NCI-H748 (cell line): ENCODE measurements at regions not wholly inside any gene's neighbourhood (a gene's known extent, or its start where the extent isn't known, plus 50 kb on each side); places are given as distances from the start of the nearest gene placed in this dataset.

Experiments
- DNase-seq: peaks from one replicate; lab custom pipeline; 2025; ENCODE audit not compliant: unreplicated experiment; lab: John Stamatoyannopoulos, UW

DNA sequence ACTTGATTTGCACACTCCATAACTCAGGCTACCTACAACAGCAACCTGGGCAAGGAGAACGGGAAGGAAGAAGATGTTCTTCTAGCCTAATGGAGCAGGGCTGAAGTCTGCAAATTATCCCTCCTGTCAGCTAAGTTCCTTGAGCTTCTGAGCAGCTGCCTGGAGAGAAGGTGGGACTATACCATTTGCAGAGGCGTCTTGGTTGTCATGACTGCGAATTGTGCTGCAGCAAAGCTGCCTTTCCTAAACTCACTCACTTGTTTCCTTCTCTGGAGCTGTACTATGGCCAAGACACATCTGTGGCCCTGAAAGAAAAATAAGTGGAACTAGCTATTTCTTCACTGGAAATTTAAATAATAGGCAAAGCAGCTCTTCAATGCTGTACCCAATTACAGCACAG lies 682.4 kb upstream of the GRIA3 start:
- no peak for DNase-seq

DNA sequence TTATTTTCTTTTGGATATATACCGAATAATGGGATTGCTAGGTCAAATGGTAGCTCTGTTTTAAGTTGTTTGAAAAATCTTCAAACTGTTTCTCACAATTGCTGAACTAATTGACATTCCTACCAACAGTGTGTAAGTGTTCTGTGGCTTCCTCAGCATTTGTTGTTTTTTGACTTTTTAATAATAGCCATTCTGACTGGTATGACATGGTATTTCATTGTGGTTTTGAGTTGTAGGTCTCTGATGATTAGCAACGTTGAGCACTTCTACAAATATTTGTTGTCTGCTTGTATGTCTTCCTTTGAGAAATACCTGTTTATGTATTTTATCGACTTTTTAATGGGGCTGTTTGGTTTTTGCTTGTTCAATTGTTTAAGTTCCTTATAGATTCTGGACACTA lies 680.1 kb upstream of the GRIA3 start:
- peak; percentile 86 for DNase-seq

DNA sequence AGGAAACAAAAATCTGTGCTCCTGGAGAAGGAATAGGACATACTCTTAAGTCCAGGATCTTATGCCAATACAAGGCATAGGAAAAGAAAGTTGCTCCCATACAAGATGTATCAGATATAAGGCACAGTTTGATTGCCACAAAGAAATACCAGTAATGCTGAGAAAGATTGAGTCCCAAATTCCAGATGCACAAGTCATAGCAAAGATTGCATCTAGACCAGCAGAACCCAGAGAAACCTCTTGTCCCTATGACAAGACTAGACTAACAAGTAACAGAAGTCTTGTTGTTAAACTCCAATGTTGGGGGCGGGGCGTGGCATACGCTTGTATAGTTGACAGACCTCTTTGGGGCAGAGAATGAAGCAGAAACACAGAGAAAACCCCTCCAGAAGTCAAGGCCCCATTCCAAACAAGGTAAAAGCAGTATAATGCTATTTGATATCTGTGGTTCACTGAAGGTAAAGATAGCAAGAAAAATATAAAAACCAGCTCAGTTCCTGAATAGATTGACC lies 671.5 kb upstream of the GRIA3 start:
- no peak for DNase-seq

- no peak for DNase-seq
These were observed 666.3 kb upstream of the GRIA3 start for GRCh38 chrX:122517786-122518185.

- DNase-seq: no peak
These were observed 638.3 kb upstream of the GRIA3 start for GRCh38 chrX:122545778-122546177.

- no peak for DNase-seq
These were observed 637.8 kb upstream of the GRIA3 start for GRCh38 chrX:122546269-122546668.

- DNase-seq: no peak
These were observed 631.7 kb upstream of the GRIA3 start for GRCh38 chrX:122552286-122552800.

DNA sequence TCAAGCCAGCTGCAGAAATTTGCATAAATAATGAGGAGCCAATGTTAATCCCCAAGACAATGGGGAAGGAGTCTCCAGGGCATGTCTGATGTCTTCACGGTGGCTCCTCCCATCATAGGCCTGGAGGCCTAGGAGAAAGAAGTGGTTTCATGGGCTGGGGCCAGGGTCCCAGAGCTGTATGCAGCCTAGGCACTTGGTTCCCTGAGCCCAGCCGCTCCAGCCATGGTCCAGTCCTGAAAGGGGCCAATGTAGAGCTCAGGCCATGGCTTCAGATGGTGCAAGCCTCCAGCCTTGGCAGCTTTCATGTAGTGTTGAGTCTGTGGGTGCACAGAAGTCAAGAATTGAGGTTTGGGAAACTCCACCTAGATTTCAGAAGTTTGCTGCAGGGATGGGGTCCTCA lies 628.2 kb upstream of the GRIA3 start:
- no peak for DNase-seq

- no peak for DNase-seq
These were observed 618.1 kb upstream of the GRIA3 start for GRCh38 chrX:122565952-122566351.

- DNase-seq: no peak
These were observed 617.7 kb upstream of the GRIA3 start for GRCh38 chrX:122566401-122566800.

- DNase-seq: no peak
These were observed 616.2 kb upstream of the GRIA3 start for GRCh38 chrX:122567911-122568310.

DNA sequence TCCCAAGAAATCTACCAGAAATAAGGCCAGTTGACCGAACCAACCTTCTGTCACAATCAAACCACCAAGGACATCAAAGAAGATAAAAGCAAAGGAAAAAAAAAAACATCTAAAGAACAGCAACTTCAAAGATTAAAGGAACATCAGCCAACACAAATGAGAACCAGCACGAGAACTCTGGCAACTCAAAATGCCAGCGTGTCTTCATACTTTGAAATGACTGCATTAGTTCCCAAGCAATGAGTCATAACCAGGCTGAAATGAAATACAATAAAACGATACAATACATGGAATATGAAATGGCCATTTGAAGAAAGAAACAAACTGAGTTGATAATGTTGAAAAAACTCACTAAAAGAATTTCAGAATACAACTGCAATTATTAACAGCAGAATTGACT lies 611.6 kb upstream of the GRIA3 start:
- DNase-seq: no peak

DNA sequence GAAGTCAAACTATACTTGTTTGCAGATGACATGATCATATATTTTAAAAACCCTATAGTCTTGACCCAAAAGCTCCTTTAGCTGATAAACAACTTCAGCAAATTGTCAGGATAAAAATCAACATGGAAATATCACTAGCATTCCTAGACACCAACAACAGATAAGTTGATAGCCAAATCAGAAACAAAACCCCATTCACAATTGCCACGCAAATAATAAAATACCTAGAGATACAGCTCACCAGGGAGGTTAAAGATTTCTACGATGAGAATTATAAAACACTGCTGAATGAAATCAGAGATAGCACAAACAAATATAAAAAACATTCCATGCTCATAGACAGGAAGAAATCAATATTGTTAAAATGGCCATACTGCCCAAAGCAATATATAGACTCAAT lies 605.0 kb upstream of the GRIA3 start:
- DNase-seq: no peak

- no peak for DNase-seq
These were observed 604.6 kb upstream of the GRIA3 start for GRCh38 chrX:122579526-122579925.

- DNase-seq: no peak
These were observed 601.7 kb upstream of the GRIA3 start for GRCh38 chrX:122582280-122582974.

DNA sequence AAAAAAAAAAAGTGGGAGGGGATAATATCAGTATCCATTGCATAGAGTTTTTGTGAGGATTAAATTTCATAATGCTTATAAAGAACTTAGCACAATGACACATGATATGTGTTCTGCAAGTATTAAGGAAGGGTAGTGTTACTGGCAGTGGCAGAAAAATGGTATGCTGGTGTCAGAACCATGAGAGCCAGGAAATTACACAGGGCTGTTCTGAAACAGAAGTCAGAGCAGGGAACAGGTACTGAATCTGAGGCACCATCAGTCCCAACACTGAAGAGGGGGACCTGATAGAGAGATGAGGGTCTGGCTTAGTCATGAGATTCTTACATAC lies 601.1 kb upstream of the GRIA3 start:
- DNase-seq: no peak

DNA sequence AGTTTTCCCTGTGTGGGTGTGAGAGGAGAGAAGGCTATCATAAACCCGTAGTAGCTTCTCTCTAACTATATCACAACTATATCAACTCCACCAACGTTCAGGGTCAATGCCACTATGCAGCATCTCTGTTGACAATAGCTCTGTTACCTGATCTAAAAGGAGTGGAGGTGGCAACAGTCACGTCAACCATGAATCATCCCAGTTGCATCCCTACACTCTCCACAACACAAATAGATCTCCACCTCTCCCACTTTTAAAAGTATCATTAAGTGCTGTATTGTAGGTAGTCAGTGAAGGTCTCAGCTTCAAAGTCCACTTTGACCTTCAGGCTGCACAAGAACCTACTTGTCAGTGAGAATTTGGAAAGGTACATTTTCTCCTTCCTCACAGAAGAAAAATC lies 600.5 kb upstream of the GRIA3 start:
- peak; percentile 23 for DNase-seq

DNA sequence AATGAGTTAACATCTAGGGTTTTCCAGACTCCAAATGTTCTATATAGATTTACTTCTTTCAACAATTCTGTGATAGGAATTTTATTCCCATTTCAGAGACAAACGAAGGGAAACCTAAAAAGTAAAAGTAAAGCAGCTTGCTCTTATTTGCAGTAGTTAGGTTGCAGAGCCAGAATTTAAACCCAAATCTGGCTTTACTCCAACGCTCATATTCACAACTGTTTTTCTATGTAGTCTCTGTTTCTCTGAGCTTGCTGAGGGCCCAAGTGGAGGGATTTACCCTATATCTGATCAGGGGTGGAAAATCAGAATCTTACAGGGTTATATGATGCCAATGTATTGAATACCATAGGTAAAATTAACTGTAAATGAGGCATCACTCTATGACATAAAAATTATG lies 599.1 kb upstream of the GRIA3 start:
- no peak for DNase-seq

GRCh38 chrX:122586831-122587230 lies 597.2 kb upstream of the GRIA3 start:
- no peak for DNase-seq

DNA sequence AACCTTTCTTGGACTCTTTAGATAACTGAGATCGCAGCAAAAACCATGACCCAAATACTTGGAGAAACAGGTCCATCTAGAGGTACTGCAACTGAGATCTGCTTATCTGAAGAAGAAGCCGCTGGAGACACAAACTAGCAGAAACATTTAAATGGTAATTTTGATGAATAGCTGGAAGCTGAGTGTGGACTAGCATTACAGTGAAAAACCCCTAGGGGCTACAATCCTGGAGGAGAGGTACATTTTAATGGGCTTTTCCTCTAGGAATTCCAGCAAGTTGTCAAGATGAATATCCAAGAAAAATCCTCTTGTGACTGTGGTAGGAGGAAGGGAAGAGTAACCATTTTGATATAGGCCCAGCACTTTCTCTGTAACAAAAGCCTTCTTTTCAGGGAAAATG lies 592.5 kb upstream of the GRIA3 start:
- no peak for DNase-seq

DNA sequence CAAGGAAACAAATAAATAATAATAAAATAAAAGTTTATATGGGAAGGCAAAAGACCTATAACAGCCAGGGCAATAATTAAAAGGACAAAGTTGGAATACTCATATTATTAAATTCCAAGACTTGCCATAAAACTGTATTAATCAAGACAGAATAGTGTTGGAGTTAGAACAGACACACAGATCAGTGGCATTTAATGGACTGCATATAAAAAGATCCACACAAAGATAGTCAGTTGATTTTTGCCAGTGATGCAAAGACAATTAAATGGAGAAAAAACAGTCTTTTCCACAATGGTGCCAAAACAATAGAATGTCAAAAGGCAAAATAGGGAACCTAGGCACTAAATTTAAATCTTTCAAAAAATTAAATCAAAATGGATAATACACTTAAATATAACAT lies 587.1 kb upstream of the GRIA3 start:
- DNase-seq: no peak

DNA sequence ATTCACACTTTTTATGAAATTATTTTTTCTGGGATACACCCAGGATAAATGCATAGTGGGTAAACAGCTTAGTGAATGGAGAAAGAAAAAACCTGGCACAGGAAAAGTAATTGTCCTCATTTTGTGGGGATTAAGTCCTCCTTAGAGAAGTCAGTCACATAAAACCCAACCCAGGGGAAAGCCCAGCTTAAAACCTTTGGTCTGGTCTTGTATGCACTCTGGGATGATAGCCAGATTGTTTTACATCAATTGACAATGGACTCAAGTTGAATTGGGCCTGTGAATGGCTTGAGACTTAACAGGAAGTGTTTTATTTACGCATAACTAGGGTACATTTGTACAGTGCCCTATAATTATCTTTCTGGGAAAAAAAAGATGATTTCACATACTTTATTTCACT lies 561.3 kb upstream of the GRIA3 start:
- DNase-seq: peak; percentile 84

GRCh38 chrX:122625239-122625638 lies 558.8 kb upstream of the GRIA3 start:
- DNase-seq: peak; percentile 8
